NCI-H1694 (cell line): ENCODE measurements at regions not wholly inside any gene's neighbourhood (a gene's known extent, or its start where the extent isn't known, plus 50 kb on each side); places are given as distances from the start of the nearest gene placed in this dataset.

ENCODE experiments used
- DNase-seq: peaks from one replicate; lab custom pipeline; 2025; lab: John Stamatoyannopoulos, UW

- DNase-seq: no peak
These were observed 232.7 kb upstream of the COPS8 start for GRCh38 chr2:236852977-236853374.

GRCh38 chr2:236853585-236854051 is 232.1 kb upstream of the COPS8 start:
- no peak for DNase-seq

DNA sequence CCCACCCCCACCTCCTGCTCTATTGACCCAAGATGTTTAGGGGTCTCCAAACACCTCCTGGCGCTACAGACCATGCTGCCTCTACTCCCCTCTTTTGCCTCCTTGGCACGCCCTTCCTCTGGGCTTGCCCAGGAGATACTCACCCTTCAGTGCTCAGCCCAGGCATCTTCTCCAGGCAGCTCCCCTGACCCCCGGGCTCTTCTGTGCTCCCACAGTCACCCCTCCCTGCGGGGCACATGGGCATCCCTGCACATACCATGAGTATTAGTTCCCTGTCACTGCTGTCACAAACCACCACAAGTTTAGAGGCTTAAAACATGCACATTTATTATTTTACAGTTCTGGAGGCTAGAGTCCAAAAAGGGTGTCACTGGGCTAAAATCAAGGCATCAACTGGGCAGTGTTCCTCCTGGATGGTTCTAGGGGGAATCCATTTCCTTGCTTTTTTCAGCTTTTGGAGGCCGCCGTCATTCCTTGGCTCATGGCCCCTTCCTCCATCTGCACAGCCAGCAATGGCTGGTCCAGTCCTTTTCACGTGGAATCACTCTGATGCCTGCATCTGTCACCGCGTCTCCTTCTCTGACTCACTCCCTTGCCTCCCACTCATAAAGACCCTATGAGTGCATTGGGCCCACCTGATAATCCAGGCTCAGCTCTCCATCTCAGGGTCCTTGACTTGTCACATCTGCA is 230.4 kb upstream of the COPS8 start:
- DNase-seq: no peak

GRCh38 chr2:236855866-236856847 is 229.5 kb upstream of the COPS8 start:
- no peak for DNase-seq

- DNase-seq: no peak
These were observed 228.8 kb upstream of the COPS8 start for GRCh38 chr2:236856848-236857235.

GRCh38 chr2:236857246-236857645 is 228.4 kb upstream of the COPS8 start:
- no peak for DNase-seq

- DNase-seq: no peak
These were observed 227.9 kb upstream of the COPS8 start for GRCh38 chr2:236857781-236858180.

GRCh38 chr2:236858661-236859060 is 227.0 kb upstream of the COPS8 start:
- no peak for DNase-seq

DNA sequence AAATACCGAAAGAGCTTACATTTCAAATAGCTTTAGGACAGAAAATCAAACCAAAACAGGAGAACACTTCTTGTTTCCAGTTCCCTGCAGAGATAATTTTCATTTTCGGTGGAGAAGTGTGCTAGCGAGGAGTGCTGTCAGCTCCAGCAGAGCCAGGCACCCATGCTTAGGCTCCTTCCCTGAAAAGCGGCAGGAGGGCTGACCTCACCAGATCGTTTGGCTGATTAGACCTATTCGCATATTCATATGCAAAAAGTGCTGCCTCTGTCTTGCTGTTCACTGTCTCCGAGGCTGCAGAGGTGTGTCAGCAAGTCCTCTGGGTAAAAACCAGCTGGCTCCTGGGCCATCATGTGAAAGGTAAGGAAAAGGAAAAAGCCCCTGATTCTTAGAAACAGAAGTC is 225.8 kb upstream of the COPS8 start:
- DNase-seq: no peak

DNA sequence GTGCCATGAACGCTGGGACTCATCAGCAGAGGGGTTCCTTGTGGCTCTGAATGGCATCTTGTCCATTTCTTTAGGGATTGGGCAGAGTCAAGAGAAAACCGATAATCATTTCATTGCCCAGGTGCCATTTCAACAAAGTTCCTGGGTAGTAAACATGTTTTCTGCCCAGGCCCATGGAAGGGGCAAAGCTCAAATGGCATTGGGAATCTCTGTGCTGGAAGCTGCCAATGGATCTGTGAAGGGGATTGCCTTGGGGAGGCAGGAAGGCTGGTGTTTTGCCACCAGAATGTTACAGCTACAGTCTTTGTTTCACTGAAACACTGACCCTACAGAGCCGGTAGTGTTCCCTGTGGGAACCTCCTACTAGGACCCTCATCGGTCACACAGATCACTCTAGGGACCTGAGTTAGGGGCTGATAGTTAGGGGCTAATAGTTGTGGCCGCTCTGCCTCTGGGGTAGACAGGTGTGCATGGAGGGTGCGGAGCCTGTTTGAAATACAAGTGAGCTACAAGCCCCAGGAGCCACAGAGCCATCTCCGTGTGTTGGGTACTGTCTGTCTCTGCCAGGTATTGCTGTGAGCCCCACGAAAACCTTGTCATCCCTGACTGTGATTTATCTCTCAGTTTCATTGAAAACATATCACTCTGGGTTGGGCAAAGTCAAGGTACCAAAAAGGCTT is 224.4 kb upstream of the COPS8 start:
- no peak for DNase-seq

- no peak for DNase-seq
These were observed 223.7 kb upstream of the COPS8 start for GRCh38 chr2:236861944-236862343.

DNA sequence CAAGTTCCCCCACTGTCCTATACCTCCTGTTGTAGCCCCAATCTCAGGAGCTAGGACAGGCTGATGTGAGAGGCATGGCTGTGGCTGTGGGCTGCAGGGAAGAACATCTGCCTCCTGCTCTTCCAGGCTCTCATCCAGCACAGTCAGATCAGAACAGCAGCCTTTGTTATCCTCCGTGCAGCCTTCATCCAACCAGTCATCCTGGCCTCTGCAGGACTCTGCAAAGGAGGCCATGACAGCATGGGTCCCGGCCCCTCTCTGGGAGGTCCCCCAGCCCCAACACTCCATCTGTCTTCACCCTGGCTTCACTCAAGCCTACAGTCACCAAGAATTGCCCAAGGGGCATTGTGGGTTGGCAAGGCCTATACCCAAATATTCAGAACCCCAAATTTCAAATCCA is 223.2 kb upstream of the COPS8 start:
- no peak for DNase-seq

GRCh38 chr2:236862961-236863728 is 222.5 kb upstream of the COPS8 start:
- no peak for DNase-seq

GRCh38 chr2:236863729-236864126 is 222.0 kb upstream of the COPS8 start:
- DNase-seq: no peak

DNA sequence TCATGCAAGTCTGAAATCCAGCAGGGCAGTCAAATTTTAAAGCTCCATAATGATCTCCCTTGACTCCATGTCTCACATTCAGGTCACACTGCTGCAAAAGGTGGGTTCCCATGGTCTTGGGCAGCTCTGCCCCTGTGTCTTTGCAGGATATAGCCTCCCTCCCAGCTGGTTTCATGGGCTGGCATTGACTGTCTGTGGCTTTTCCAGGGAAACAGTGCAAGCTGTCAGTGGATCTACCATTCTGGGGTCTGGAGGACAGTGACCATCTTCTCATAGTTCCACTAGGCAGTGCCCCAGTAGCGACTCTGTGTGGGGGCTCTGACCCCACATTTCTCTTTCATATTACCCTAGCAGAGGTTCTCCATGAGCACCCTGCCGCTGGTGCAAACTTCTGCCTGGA is 220.6 kb upstream of the COPS8 start:
- no peak for DNase-seq

- DNase-seq: no peak
These were observed 218.9 kb upstream of the COPS8 start for GRCh38 chr2:236866542-236867340.

DNA sequence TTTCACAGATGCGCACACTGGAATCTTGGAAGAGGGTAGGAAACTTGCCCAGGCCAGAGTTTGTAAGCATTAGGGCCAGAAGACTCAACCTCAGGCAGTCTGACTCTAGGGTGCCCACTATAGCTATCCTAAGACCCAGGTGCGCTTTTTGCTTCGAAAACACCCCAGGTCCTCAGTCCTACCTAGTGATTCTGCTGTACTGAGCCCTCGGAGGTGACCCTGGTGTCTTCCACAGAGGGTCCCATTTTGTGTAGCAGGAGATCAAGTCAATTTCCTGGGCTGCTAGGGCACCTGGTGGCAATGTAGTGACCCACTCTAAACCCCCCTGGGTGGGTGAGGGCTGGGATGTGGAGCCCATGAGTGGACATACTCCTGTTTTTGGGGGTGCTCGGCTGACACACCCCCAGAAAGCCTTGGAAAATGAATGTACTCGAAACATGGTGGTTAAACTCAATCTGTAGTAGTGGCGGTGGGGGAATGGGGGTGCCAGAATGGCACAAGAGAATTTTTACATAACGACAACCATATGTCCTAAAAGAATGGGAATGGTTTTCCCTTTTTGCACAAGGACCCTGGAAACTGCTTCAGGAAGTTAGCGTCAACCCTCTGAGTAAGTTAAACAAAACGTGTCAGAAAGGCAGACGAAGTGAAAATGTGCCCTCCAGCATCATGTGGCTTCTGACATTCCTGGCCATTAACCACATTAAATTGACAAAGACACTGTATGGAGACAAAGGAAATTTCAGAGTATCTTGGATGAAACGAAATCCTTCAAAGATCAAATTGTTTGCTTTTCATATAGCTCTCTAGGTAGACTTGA is 218.0 kb upstream of the COPS8 start:
- no peak for DNase-seq

GRCh38 chr2:236870370-236870769 is 215.3 kb upstream of the COPS8 start:
- DNase-seq: no peak

- no peak for DNase-seq
These were observed 214.1 kb upstream of the COPS8 start for GRCh38 chr2:236871500-236872001.

GRCh38 chr2:236872015-236872414 is 213.7 kb upstream of the COPS8 start:
- no peak for DNase-seq
